Kidney (tissue), 13 donors: ENCODE measurements at regions not wholly inside any gene's neighbourhood (a gene's known extent, or its start where the extent isn't known, plus 50 kb on each side); places are given as distances from the start of the nearest gene placed in this dataset.
A peak's percentile ranks its signal among the peaks of the same experiment; 100 is the strongest.
"Not testable (repeated sequence)": the region's sequence is repeated elsewhere in the genome, so short reads cannot be mapped to it uniquely, and the experiment has no call there.

ENCODE experiments used
- DNase-seq, 5 donors: peaks; one replicate each; pipeline ENCODE4 v3.0.0-alpha.2; 2013 to 2020
- FAIRE-seq: peaks from 2 replicates; lab custom pipeline; 2012; peaks lifted over from hg19 to GRCh38; lab: Jason Lieb, UNC
- H3K27ac ChIP-seq, 2 donors: one replicate each; pipeline ENCODE4 v1.7.0; 2013; ENCODE audit warnings: low read depth in 2 of 2, low read length in 2 of 2, inconsistent platforms in 1 of 2
- H3K27me3 ChIP-seq: one replicate; pipeline ENCODE4 v1.7.1; 2013; ENCODE audit warnings: low read length, inconsistent platforms; ENCODE audit not compliant: control insufficient read depth, insufficient read depth
- H3K36me3 ChIP-seq, 3 donors: one replicate each; pipeline versions ENCODE4 v1.7.0 to v1.7.1; 2013; ENCODE audit warnings: low read length in 3 of 3, control low read depth in 1 of 3, inconsistent platforms in 1 of 3; ENCODE audit not compliant: insufficient read depth in 3 of 3, control insufficient read depth in 2 of 3
- H3K4me1 ChIP-seq, 3 donors: one replicate each; pipeline versions ENCODE4 v1.7.0 to v1.7.1; 2013; ENCODE audit warnings: low read length in 3 of 3, inconsistent platforms in 1 of 3, low read depth in 1 of 3; ENCODE audit not compliant: control insufficient read depth in 2 of 3, insufficient read depth in 2 of 3
- H3K4me3 ChIP-seq, 3 donors: one replicate each; pipeline versions ENCODE4 v1.7.0 to v1.8.1; 2013; ENCODE audit warnings: low read length in 3 of 3, control low read depth in 1 of 3, inconsistent platforms in 1 of 3
- H3K9ac ChIP-seq, 3 donors: one replicate each; pipeline versions ENCODE4 v1.7.0 to v1.7.1; 2013; ENCODE audit warnings: low read length in 3 of 3, control low read depth in 1 of 3, inconsistent platforms in 1 of 3
- H3K9me3 ChIP-seq, 3 donors: one replicate each; pipeline versions ENCODE4 v1.7.0 to v1.7.1; 2013; ENCODE audit warnings: low read length in 3 of 3, control low read depth in 1 of 3, inconsistent platforms in 1 of 3; ENCODE audit not compliant: control insufficient read depth in 2 of 3, insufficient read depth in 1 of 3
- intact Hi-C: fragments of 100-400 bp; cut with DNase I; formaldehyde crosslinking; loops from one replicate; pipeline ENCODE4 v1.11.1; 2022
- TF ChIP-seq, protein P1 (sequence below): IDR thresholded peaks from 3 replicates; pipeline ENCODE4 v1.5.1; 2012; ENCODE audit warnings: mild to moderate bottlenecking, moderate library complexity, borderline replicate concordance; ENCODE audit not compliant: insufficient read depth; ENCODE audit errors: extremely low read depth
- donor health status: control.
- donor health status: control.
- donor health status: control.
- donor health status: control.
- donor health status: control.
- donor health status: DM: yes; HTN: yes; CAD: no.
- donor health status: Normal renal cell carcinoma (clear cell type).

DNA sequence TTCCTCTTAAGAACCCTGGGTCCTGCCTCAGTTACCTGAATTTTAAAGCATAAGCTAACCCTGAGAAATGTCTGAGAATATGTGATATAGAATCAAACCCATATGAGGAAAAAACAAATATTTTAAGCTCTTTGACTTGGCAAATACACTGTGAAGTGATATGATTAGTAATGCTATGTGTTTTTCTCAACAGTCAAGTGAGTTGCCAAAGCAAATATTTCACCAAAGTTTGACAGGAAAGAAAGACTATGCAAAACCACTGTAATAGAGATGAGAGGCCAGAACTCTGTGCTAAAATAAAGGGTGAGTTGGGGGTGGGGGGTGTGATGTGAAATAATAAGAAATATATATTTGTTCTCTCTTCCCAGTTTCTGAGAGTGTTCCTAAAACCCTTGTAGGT lies 613.5 kb upstream of the CCDC179 start:
- no peak overlapping the region for H3K27ac ChIP-seq
- DNase-seq: no peak
- H3K36me3 ChIP-seq: no peaks in the 10 kb centered on the region
- H3K27me3 ChIP-seq: no peaks in the 10 kb centered on the region
- no peaks in the 10 kb centered on the region for H3K9me3 ChIP-seq
- H3K4me3 ChIP-seq: no peak overlapping the region
- H3K4me1 ChIP-seq: no peaks in the 10 kb centered on the region
- H3K9ac ChIP-seq: no peak overlapping the region
- no peak for FAIRE-seq
- TF ChIP-seq, protein P1, sequence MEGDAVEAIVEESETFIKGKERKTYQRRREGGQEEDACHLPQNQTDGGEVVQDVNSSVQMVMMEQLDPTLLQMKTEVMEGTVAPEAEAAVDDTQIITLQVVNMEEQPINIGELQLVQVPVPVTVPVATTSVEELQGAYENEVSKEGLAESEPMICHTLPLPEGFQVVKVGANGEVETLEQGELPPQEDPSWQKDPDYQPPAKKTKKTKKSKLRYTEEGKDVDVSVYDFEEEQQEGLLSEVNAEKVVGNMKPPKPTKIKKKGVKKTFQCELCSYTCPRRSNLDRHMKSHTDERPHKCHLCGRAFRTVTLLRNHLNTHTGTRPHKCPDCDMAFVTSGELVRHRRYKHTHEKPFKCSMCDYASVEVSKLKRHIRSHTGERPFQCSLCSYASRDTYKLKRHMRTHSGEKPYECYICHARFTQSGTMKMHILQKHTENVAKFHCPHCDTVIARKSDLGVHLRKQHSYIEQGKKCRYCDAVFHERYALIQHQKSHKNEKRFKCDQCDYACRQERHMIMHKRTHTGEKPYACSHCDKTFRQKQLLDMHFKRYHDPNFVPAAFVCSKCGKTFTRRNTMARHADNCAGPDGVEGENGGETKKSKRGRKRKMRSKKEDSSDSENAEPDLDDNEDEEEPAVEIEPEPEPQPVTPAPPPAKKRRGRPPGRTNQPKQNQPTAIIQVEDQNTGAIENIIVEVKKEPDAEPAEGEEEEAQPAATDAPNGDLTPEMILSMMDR: no peak
- intact Hi-C loops: no loop called here

DNA sequence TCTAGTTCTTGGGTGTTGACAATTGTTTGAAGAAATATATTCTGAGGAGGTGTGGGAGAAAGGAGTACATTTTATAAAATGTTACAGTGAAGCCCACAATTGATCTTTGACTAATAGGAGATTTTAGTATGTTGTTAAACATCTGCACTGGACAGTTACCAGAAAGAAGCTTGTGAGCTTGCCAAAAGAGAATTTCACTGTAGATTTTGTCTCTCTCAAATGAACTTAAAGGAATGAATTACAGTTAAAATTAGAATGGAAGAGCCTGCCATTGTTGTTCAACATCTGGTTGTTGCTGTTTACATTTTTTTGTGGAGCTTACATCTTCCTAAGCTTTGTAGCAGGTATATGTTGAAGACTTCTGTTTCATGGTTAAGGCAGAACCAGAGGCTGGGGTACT lies 620.5 kb upstream of the CCDC179 start:
- Histone ChIP-seq H3K27me3 (no peaks in the 10 kb centered on the region), H3K4me3 (no peak overlapping the region), H3K36me3 (no peaks in the 10 kb centered on the region), H3K9ac (no peak overlapping the region), H3K27ac (no peak overlapping the region), H3K4me1 (no peaks in the 10 kb centered on the region), H3K9me3 (no peaks in the 10 kb centered on the region)
- FAIRE-seq (no peak), DNase-seq (no peak)
- intact Hi-C loops: no loop called here
- TF ChIP-seq, protein P1: no peak

DNA sequence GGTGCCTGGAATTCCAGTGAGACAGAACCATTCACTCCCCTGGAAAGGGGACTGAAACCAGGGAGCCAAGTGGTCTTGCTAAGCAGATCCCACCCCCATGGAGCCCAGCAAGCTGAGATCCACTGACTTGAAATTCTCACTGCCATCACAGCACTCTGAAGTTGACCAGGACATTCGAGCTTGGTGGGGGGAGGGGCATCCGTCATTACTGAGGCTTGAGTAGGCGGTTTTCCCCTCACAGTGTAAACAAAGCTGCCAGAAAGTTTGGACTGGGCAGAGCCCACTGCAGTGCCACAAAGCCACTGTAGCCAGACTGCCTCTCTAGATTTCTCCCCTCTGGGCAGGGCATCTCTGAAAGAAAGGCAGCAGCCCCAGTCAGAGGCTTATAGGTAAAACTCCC lies 623.9 kb upstream of the CCDC179 start:
- FAIRE-seq, H3K9me3 ChIP-seq, H3K36me3 ChIP-seq, H3K27ac ChIP-seq, H3K4me3 ChIP-seq, H3K9ac ChIP-seq, intact Hi-C loops, H3K4me1 ChIP-seq, H3K27me3 ChIP-seq: not testable (repeated sequence)
- DNase-seq: peak in 3 of 5 donors; percentile 22 to 37 (median 36)

DNA sequence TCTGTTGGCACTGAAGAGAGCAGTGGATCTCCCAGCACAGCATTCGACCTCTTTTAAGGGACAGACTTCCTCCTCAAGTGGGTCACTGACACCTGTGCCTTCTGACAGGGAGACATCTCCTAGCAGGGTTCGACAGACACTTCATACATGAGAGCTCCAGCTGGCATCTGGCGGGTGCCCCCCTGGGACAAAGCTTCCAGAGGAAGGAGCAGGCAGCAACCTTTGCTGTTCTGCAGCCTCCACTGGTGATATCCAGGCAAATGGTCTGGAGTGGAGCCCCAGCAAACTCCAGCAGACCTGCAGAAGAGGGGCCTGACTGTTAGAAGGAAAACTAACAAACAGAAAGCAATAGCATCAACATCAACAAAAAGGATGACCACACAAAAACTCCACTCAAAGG lies 624.3 kb upstream of the CCDC179 start:
- H3K36me3 ChIP-seq, FAIRE-seq, H3K9ac ChIP-seq, intact Hi-C loops, H3K27me3 ChIP-seq, H3K9me3 ChIP-seq, H3K4me1 ChIP-seq, H3K4me3 ChIP-seq, H3K27ac ChIP-seq: not testable (repeated sequence)
- DNase-seq: peak in 1 of 5 donors; percentile 40
